ENCODE measurements at regions not wholly inside any gene's neighbourhood (a gene's known extent, or its start where the extent isn't known, plus 50 kb on each side); places are given as distances from the start of the nearest gene placed in this dataset.

DNA sequence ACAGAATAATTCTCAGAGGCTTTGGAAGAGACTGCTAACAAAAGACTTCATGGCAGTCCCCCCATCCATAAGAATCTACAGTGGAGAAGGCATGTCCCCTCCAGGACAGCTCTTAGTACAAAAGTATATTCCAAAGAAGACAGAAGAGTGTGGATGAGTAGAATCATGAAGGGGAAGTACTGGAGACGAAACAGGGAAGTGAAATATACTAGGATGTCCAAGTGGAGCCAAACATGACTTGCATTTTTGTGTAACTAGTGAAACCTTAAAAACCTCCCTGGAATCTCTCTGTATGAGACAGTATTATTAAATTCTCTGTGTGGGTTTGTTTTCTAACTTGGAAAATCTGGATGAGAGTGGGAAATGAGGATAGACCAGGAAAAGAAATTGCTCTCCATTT, 312.4 kb downstream of the RSL24D1 start:
- Mint-ChIP-seq H3K4me3 (no peak overlapping the region), H3K27ac (no peak overlapping the region), H3K4me1 (no peaks in the 10 kb centered on the region), H3K9me3 (peaks cover 3% of the 10 kb centered on the region), H3K27me3 (no peaks in the 10 kb centered on the region), H3K36me3 (ENCODE audit: low read depth) (no peaks in the 10 kb centered on the region)
- DNase-seq = no peak
- POLR2A ChIA-PET = no interaction called here
- CTCF ChIA-PET = no interaction called here

DNA sequence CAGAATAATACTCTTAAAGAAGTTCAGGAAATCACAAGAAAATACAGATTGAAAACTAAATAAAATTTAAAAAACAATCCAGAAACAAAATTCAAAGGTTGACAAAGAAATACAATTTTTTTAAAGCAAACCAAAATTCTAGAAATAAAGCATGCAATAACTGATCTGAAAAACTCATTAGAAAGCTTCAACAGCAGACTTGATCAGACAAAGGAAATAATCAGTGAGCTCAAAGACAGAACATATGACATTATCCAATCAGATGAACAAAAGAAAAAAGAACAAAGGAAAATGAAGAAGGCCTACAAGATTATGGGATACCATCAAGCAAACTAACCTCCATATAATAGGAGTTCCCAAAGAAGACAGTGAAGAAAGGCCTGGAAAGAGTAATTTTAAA, 336.8 kb downstream of the RSL24D1 start:
- no peaks in the 10 kb centered on the region for H3K9me3 Mint-ChIP-seq
- H3K4me3 Mint-ChIP-seq = no peak overlapping the region
- no peaks in the 10 kb centered on the region for H3K36me3 Mint-ChIP-seq (ENCODE audit: low read depth)
- no peaks in the 10 kb centered on the region for H3K27me3 Mint-ChIP-seq
- ChIA-PET POLR2A (no interaction called here), CTCF (no interaction called here)
- H3K27ac Mint-ChIP-seq = no peak overlapping the region
- no peak for DNase-seq
- H3K4me1 Mint-ChIP-seq = no peaks in the 10 kb centered on the region

DNA sequence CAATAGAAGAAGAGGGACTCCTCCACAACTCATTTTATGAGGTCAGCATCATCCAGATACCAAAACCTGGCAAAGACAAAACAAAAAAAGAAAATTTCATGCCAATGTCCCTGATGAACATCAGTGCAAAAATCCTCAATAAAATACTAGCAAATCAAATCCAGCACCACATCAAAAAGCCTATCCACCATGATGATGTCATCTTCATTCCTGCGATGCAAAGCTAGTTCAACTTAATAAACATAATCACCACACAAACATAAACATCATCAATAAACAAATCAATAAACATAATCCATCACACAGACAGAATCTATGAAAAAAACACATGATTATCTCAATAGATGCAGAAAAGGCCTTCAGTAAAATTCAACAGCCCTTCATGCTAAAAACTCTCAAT, 342.1 kb downstream of the RSL24D1 start:
- H3K9me3 Mint-ChIP-seq = no peaks in the 10 kb centered on the region
- H3K4me3 Mint-ChIP-seq = no peak overlapping the region
- no peak overlapping the region for H3K27ac Mint-ChIP-seq
- H3K4me1 Mint-ChIP-seq = no peaks in the 10 kb centered on the region
- ChIA-PET CTCF (no interaction called here), POLR2A (no interaction called here)
- no peak for DNase-seq
- no peaks in the 10 kb centered on the region for H3K36me3 Mint-ChIP-seq (ENCODE audit: low read depth)
- H3K27me3 Mint-ChIP-seq = no peaks in the 10 kb centered on the region

DNA sequence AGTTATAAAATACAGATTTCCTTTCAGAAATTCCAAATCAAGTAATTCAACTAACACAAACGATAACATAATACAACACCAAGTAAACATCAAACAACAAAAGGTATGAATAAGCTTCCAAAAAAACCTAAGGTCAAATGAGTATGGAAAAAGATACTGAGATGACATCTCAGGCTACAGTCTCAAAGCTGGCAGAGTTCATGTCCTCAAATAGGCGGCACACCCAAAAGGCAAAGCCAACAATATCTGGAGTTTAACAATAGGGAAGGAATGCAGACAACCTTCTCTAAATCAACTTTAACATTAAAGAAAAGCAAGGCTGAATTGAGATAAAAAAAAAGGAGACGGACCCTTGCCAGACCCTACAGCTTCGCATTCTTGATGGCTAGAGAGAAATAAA, 346.6 kb downstream of the RSL24D1 start:
- Mint-ChIP-seq H3K4me3 (no peak overlapping the region), H3K27ac (no peak overlapping the region), H3K36me3 (ENCODE audit: low read depth) (no peaks in the 10 kb centered on the region), H3K27me3 (no peaks in the 10 kb centered on the region), H3K4me1 (no peaks in the 10 kb centered on the region), H3K9me3 (no peaks in the 10 kb centered on the region)
- DNase-seq = no peak
- CTCF ChIA-PET = no interaction called here
- POLR2A ChIA-PET = no interaction called here

DNA sequence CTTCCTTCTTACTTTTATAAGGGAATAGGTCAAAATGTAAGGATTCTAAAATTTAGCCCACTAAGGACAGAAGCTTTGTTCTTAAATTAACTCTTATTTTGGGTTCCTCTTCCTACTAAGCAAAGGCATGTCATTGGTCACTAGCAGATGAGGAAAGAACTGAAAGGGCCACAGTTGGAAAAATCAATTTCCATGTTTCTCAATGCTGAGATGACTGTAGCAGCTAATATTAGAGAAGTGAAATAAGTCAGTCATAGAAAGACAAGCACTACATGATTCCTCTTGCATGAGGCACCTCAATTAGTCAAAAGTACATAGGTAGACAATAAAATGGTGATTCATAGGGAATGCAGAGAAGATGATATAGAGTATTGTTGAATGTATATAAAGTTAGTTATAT, 353.7 kb downstream of the RSL24D1 start:
- CTCF ChIA-PET = no interaction called here
- no peak for DNase-seq
- H3K4me3 Mint-ChIP-seq = no peak overlapping the region
- H3K27me3 Mint-ChIP-seq = peaks cover 1% of the 10 kb centered on the region
- H3K9me3 Mint-ChIP-seq = no peaks in the 10 kb centered on the region
- no peak overlapping the region for H3K27ac Mint-ChIP-seq
- POLR2A ChIA-PET = no interaction called here
- H3K4me1 Mint-ChIP-seq = no peaks in the 10 kb centered on the region
- H3K36me3 Mint-ChIP-seq (ENCODE audit: low read depth) = no peaks in the 10 kb centered on the region

DNA sequence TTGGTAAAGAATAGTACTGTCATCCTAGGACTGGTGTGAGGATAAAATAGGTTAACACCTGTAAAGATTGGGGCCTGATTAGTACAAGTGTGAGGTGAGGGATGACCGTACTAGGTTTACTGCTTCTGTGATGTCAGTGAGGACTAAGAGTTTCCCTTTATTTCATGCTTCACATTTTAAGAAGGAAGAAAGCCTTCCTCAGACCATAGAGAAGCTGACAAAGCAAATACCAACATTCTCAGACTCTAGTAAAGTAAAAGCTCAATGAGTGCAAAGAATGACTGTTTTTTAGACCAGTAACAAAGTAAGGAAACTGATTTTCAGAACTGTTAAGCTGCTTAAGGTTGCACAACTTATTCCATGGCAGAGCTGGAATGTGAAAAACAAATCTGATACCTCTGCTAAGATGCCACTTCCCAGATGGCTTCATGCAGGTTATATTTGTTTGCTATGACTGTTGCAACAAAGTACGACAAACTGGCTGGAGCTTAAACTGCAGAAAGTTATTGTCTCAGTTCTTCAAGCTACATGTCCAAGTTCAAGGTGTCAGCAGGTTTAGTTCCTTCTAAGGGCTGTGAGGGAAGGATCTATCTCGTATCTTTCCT, 354.9 kb downstream of the RSL24D1 start:
- Mint-ChIP-seq H3K4me3 (no peak overlapping the region), H3K9me3 (no peaks in the 10 kb centered on the region), H3K27me3 (peaks cover 1% of the 10 kb centered on the region), H3K36me3 (ENCODE audit: low read depth) (no peaks in the 10 kb centered on the region), H3K27ac (no peak overlapping the region), H3K4me1 (peaks cover under 1% of the 10 kb centered on the region)
- ChIA-PET CTCF (no interaction called here), POLR2A (no interaction called here)
- DNase-seq = no peak

DNA sequence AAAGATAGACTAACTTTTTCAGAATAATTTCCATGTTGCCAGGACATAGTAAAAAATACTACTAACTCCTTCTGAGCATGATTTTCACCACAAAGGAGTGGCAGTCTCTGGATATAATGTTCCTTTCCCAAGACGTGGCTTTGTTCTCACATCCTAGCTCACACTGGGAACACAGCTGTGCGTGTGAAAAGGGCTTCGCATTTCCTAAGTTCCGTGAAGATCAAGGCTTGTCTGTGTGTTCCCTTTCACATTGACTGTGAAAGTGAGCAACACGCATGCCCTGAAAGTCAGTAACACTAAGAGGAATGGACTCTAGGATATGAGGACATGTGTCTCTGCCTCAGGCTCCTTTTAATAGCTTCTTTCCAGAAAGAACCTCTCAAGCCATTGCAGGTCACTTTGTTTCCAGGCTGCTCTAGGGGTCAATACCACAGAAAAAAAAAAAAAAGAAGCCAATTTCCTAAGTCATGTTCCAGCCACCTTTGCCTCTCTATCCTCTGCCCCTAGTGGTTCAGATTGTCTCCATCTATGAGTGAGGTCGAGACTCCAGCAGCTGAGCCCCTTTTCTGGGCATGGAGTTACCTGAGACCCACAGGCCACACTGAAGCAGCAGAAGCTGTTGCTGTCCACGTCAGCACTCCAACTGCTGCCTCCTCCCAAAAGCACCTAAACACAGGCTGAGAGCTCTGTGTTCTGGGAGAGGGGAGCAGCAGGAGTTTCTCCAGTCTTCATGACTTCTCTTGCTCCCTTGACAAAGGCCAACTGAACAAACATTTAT, 355.9 kb downstream of the RSL24D1 start:
- Mint-ChIP-seq H3K27me3 (peaks cover 1% of the 10 kb centered on the region), H3K27ac (no peak overlapping the region), H3K4me3 (no peak overlapping the region), H3K9me3 (no peaks in the 10 kb centered on the region), H3K36me3 (ENCODE audit: low read depth) (no peaks in the 10 kb centered on the region), H3K4me1 (peaks cover 2% of the 10 kb centered on the region)
- POLR2A ChIA-PET = no interaction called here
- CTCF ChIA-PET = no interaction called here
- no peak for DNase-seq

DNA sequence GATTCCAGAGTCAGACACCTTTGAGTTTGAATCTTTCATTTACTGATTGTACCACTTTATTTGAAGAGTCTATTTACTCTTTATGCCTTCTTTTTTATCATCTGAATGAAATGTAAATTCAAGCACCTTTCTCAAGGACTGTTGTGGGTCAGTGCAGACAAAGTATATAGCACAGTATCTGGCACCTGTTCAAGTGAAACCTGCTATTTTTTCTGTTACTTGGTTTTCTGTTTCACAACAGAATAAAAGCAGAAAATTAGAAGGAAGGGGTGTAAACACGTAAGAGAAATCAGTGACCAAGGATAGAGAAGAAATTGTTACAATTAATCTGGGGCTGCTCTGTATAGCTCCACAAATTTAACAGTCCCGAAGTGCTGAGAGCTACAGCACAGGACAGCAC, 357.4 kb downstream of the RSL24D1 start:
- H3K27me3 Mint-ChIP-seq = peaks cover 1% of the 10 kb centered on the region
- H3K36me3 Mint-ChIP-seq (ENCODE audit: low read depth) = no peaks in the 10 kb centered on the region
- no peak overlapping the region for H3K27ac Mint-ChIP-seq
- peaks cover 5% of the 10 kb centered on the region for H3K4me1 Mint-ChIP-seq
- CTCF ChIA-PET = no interaction called here
- no peaks in the 10 kb centered on the region for H3K9me3 Mint-ChIP-seq
- no peak for DNase-seq
- no peak overlapping the region for H3K4me3 Mint-ChIP-seq
- POLR2A ChIA-PET = no interaction called here

DNA sequence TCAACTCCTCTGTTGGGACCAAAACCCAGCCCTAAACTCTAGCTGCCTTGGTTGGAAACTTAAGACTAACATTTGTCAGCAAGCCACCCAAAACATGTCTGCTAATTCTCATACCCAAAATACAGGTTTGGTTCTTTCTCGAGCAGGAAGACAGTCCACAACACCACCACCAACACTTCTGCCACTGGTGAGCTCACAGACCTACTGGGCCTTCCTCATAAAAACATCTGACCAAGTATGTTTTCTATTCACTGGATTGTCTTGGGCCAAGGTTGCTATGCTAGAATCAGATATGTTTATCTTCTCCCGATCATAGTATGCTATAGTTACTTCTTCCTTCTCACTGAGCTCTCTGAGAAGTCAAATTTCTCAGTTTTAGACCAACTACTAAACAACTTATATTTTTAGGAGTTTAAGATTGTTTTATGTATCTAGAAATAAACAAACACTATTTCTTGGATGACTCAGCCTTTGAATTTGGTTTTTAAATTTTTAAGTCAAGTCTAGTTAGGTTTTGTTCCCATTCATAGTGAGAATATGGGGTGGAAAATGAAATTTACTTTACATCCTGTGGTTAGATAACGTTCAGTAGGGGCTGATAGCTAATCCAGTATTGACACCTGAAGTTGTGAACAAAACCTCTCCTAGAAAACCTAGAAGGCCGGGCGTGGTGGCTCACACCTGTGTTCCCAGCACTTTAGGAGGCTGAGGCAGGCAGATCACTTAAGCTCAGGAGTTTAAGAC, 360.5 kb downstream of the RSL24D1 start:
- no peaks in the 10 kb centered on the region for H3K9me3 Mint-ChIP-seq
- no peak overlapping the region for H3K27ac Mint-ChIP-seq
- H3K36me3 Mint-ChIP-seq (ENCODE audit: low read depth) = no peaks in the 10 kb centered on the region
- H3K4me1 Mint-ChIP-seq = peaks cover 5% of the 10 kb centered on the region
- CTCF ChIA-PET = no interaction called here
- H3K4me3 Mint-ChIP-seq = no peak overlapping the region
- H3K27me3 Mint-ChIP-seq = peaks cover 1% of the 10 kb centered on the region
- DNase-seq = no peak
- POLR2A ChIA-PET = no interaction called here

DNA sequence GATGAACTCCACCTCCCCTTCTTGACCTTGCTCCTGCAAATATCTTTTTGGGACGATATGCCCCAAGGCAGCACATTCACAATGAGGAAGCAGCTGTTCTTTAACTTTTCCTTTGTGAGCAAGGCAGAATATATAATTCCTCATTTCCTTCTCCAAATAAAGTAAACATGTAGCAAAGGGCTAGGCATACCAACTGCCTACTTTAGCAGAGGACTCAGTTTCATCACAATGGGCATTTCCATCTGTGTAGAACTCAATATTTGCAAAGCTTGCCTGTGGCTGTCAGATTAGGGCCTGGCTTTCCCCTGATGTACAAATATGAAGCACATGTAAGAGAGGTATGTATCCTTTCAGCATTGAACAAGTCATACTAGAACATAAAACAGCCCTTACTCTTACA, 366.9 kb downstream of the RSL24D1 start:
- Mint-ChIP-seq H3K4me1 (no peaks in the 10 kb centered on the region), H3K36me3 (ENCODE audit: low read depth) (no peaks in the 10 kb centered on the region), H3K4me3 (no peak overlapping the region), H3K9me3 (peaks cover 2% of the 10 kb centered on the region), H3K27me3 (no peaks in the 10 kb centered on the region), H3K27ac (no peak overlapping the region)
- CTCF ChIA-PET = no interaction called here
- DNase-seq = no peak
- POLR2A ChIA-PET = no interaction called here

DNA sequence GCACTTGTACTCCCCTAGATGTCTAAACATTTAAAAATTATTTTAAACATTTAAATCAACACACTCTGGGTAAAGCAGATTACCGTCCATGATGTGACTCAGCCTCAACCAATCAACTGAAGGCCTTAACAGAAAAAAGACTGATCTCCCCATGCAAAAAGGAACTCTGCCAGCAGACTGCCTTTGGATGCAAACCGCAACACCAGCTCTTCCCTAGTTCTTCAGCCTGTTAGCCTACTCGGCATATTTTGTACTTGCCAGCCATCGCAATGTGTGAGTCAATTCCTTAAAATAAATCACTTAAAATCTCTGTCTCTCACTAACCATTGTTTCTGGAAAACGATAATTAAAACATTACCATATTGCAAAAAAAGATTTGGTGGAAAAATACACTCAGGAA, 375.9 kb downstream of the RSL24D1 start:
- Mint-ChIP-seq H3K27me3 (no peaks in the 10 kb centered on the region), H3K27ac (no peak overlapping the region), H3K36me3 (ENCODE audit: low read depth) (no peaks in the 10 kb centered on the region), H3K4me1 (no peaks in the 10 kb centered on the region), H3K9me3 (peaks cover 4% of the 10 kb centered on the region), H3K4me3 (no peak overlapping the region)
- POLR2A ChIA-PET = no interaction called here
- no peak for DNase-seq
- CTCF ChIA-PET = no interaction called here

DNA sequence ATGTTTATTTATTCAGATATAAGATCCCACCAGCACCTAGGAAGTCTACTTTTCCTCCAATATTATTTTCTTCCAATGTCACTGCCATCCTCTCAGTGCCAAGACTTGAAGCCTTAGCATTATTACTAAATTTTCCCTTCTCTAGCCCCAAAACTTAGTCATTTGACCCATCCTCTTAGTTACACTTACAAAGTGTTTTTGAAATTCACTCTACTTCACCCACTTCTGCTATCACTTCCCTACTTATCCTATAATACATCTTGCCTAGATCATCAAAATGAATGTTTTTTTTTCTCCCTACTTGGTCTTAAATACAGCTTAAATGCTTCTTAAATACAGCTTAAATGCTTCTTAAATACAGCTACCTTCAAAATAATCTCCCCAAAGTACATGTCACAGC, 376.6 kb downstream of the RSL24D1 start:
- H3K36me3 Mint-ChIP-seq (ENCODE audit: low read depth) = no peaks in the 10 kb centered on the region
- DNase-seq = no peak
- H3K27me3 Mint-ChIP-seq = no peaks in the 10 kb centered on the region
- no peak overlapping the region for H3K27ac Mint-ChIP-seq
- ChIA-PET POLR2A (no interaction called here), CTCF (no interaction called here)
- H3K9me3 Mint-ChIP-seq = peaks cover 2% of the 10 kb centered on the region
- no peak overlapping the region for H3K4me3 Mint-ChIP-seq
- H3K4me1 Mint-ChIP-seq = no peaks in the 10 kb centered on the region

DNA sequence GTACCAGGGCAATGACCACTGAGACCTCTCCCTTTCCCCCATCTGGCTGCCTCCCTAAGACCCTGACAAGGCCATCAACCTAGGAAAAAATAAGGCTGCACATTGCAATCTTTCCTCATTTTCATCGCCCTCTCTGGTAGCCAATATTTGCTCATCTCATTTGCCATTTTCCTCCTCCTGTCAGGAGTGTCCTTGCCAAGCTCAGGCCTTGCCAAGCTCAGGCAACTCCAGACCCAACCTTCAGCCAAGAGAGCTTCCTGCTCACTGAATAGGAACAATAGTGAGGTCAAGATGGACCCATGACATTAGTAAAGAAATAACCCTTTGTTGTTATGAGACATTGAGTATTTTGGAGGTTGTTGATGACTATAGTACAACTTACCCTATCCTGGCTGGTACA, 380.3 kb downstream of the RSL24D1 start:
- Mint-ChIP-seq H3K4me3 (no peak overlapping the region), H3K36me3 (ENCODE audit: low read depth) (no peaks in the 10 kb centered on the region), H3K9me3 (peaks cover 4% of the 10 kb centered on the region), H3K27me3 (no peaks in the 10 kb centered on the region), H3K4me1 (no peaks in the 10 kb centered on the region), H3K27ac (no peak overlapping the region)
- POLR2A ChIA-PET = no interaction called here
- CTCF ChIA-PET = no interaction called here
- no peak for DNase-seq

DNA sequence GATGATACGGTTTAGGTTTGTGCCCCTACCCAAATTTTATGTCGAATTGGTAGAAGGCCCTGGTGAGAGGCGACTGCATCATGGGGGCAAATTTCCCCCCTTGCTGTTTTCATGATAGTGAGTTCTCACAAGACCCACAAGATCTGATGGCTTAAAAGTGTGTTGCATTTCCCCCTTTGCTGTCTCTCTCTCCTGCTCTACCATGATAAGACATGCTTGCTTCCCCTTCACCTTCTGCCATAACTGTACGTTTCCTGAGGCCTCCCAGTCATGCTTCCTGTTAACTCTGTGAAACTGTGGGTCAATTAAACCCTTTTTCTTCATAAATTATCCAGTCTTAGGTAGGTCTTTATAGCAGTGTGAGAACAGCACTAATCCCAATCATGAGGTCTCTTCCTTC, 381.2 kb downstream of the RSL24D1 start:
- ChIA-PET POLR2A (no interaction called here), CTCF (no interaction called here)
- Mint-ChIP-seq H3K27me3 (no peaks in the 10 kb centered on the region), H3K36me3 (ENCODE audit: low read depth) (no peaks in the 10 kb centered on the region), H3K4me3 (no peak overlapping the region), H3K4me1 (no peaks in the 10 kb centered on the region), H3K9me3 (peaks cover 4% of the 10 kb centered on the region), H3K27ac (no peak overlapping the region)
- no peak for DNase-seq

All from activated CD4-positive, alpha-beta memory T cell treated with anti-CD3 and anti-CD28 coated beads, Interleukin-2, amount 10 ng/mL, durations not matched to agents 7 days and 5 days (primary cell).